Suprapubic skin (tissue), 4 donors: ENCODE measurements at regions not wholly inside any gene's neighbourhood (a gene's known extent, or its start where the extent isn't known, plus 50 kb on each side); places are given as distances from the start of the nearest gene placed in this dataset.
A peak's percentile ranks its signal among the peaks of the same experiment; 100 is the strongest.

ENCODE experiments used
- DNase-seq, 2 donors: peaks; one replicate each; pipeline ENCODE4 v3.0.0-alpha.2; 2019; ENCODE audit warnings: low spot score in 2 of 2
- H3K27ac ChIP-seq: fragments of 200-600 bp; sonication (generic); one replicate; pipeline ENCODE4 v1.5.1; 2019
- H3K27me3 ChIP-seq: fragments of 200-600 bp; sonication (generic); one replicate; pipeline ENCODE4 v1.5.1; 2019
- H3K36me3 ChIP-seq: fragments of 200-600 bp; sonication (generic); one replicate; pipeline ENCODE4 v1.5.1; 2019
- H3K4me1 ChIP-seq: fragments of 200-600 bp; sonication (generic); one replicate; pipeline ENCODE4 v1.5.1; 2019
- H3K4me3 ChIP-seq: fragments of 200-600 bp; sonication (generic); one replicate; pipeline ENCODE4 v1.5.1; 2019; ENCODE audit warnings: mild to moderate bottlenecking
- H3K9me3 ChIP-seq: fragments of 200-600 bp; sonication (generic); one replicate; pipeline ENCODE4 v1.5.1; 2019
- EP300 ChIP-seq: sonication (generic); formaldehyde crosslinking; IDR thresholded peaks from one replicate; pipeline ENCODE4 v1.6.1; 2017; ENCODE audit warnings: antibody characterized with exemption
- POLR2A ChIP-seq, 2 donors: fragments of 450-650 bp; IDR thresholded peaks; one replicate each; pipeline ENCODE4 v1.6.1; 2017; ENCODE audit warnings: antibody characterized with exemption in 2 of 2, mild to moderate bottlenecking in 2 of 2, moderate library complexity in 2 of 2
- POLR2AphosphoS5 ChIP-seq, 3 donors: sonication (generic); formaldehyde crosslinking; IDR thresholded peaks; one replicate each; pipeline ENCODE4 v1.6.1; 2017; ENCODE audit warnings: antibody characterized with exemption in 3 of 3
- WGBS: methylation state at CpG from one replicate; pipeline ENCODE4 v1.1.5; 2018; 5-methylcytosine and 5-hydroxymethylcytosine counted together
- TF ChIP-seq, protein P1 (sequence below), 2 donors: fragments of 200-600 bp in 1 of 2; fragments of 450-650 bp in 1 of 2; sonication (generic) in 1 of 2; IDR thresholded peaks; one replicate each; pipeline ENCODE4 v1.5.1; 2016 to 2019; ENCODE audit warnings: antibody characterized with exemption in 2 of 2, mild to moderate bottlenecking in 1 of 2, moderate library complexity in 1 of 2

DNA sequence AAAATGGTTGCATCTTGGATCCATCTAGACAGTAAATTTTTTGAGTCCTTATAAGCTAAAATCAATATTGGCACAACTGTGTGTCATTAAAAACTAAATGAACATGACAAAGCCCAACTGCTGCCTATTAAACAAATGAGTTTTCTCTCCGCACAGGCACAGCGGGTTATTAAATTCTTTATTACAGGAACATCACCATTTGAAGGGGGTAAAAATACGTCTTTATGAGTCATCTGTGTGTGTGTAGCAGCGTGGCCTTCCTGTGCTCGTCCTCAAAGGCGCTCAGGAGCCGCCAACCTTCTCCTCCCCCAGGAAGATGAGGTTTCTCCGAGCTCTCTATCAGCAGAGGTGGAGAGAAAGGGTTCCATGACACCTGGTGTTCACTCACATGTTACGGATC, 62.6 kb upstream of the SDK2 start:
- 77% methylated on average over 9 of the region's 9 CpGs for WGBS
- Histone ChIP-seq H3K27ac (no peak overlapping the region), H3K4me1 (no peaks in the 10 kb centered on the region), H3K9me3 (no peaks in the 10 kb centered on the region), H3K27me3 (peaks cover 30% of the 10 kb centered on the region), H3K36me3 (no peaks in the 10 kb centered on the region), H3K4me3 (no peak overlapping the region)
- no peak for DNase-seq
- no peak for TF ChIP-seq POLR2A (IDR thresholded peaks at IDR 0.05)

DNA sequence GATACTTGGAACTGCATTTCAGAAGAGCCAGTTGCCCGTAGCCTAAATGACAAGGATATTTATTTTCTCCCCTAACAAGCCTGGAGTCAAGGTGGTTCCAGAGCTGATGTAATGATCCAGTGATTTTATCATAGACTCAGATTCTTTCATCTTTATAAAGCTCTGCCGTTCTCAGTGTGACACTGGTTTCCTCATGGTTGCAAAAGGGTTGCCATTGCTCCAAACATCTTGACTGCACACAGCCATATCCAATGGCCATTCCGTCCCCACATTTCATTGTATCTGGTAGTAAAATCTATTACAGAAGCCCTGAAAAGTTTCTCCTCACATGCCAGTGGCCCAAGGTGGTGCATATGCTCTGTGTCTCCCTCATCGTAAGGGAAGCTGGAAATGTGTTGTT, 63.1 kb upstream of the SDK2 start:
- 79% methylated on average over 4 of the region's 4 CpGs for WGBS
- Histone ChIP-seq H3K36me3 (no peaks in the 10 kb centered on the region), H3K27ac (no peak overlapping the region), H3K27me3 (peaks cover 31% of the 10 kb centered on the region), H3K9me3 (no peaks in the 10 kb centered on the region), H3K4me1 (no peaks in the 10 kb centered on the region), H3K4me3 (no peak overlapping the region)
- no peak for DNase-seq
- TF ChIP-seq POLR2A (IDR thresholded peaks at IDR 0.05) (no peak), POLR2AphosphoS5 (IDR thresholded peaks at IDR 0.05) (no peak), EP300 (no peak)
- TF ChIP-seq, protein P1, sequence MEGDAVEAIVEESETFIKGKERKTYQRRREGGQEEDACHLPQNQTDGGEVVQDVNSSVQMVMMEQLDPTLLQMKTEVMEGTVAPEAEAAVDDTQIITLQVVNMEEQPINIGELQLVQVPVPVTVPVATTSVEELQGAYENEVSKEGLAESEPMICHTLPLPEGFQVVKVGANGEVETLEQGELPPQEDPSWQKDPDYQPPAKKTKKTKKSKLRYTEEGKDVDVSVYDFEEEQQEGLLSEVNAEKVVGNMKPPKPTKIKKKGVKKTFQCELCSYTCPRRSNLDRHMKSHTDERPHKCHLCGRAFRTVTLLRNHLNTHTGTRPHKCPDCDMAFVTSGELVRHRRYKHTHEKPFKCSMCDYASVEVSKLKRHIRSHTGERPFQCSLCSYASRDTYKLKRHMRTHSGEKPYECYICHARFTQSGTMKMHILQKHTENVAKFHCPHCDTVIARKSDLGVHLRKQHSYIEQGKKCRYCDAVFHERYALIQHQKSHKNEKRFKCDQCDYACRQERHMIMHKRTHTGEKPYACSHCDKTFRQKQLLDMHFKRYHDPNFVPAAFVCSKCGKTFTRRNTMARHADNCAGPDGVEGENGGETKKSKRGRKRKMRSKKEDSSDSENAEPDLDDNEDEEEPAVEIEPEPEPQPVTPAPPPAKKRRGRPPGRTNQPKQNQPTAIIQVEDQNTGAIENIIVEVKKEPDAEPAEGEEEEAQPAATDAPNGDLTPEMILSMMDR (IDR thresholded peaks at IDR 0.05): no peak

DNA sequence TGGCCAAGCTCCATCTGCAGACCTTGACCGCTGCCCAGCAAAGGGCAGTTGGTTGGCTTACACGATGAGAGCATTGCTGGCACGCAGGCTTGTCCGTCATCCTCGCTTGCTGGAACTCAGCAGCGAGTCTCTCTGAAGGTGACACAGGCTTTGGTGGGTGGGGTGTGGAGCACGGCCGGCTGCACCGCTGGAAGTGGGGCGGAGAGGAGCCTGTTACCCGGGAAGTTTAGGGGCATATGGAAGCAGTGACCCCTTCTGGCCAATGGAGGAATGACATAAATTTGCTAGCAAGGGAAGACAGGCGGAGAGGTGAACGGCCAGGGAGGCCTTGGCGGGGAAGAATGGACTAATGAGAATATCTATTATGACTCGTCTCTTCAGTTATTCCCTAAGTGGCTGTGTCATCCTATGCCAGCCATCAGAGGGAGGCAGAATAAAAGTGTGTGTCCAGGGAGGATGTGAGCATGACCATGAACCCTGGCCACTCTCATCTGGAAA, 65.9 kb upstream of the SDK2 start:
- no peak for DNase-seq
- H3K4me3 ChIP-seq: no peak overlapping the region
- no peak overlapping the region for H3K27ac ChIP-seq
- 22% methylated on average over 15 of the region's 15 CpGs for WGBS
- H3K36me3 ChIP-seq: no peaks in the 10 kb centered on the region
- peaks cover 45% of the 10 kb centered on the region for H3K27me3 ChIP-seq
- TF ChIP-seq, protein P1 (IDR thresholded peaks at IDR 0.05): peak; percentile 70 to 71
- no peak for TF ChIP-seq POLR2AphosphoS5 (IDR thresholded peaks at IDR 0.05)
- no peaks in the 10 kb centered on the region for H3K9me3 ChIP-seq
- H3K4me1 ChIP-seq: no peaks in the 10 kb centered on the region

DNA sequence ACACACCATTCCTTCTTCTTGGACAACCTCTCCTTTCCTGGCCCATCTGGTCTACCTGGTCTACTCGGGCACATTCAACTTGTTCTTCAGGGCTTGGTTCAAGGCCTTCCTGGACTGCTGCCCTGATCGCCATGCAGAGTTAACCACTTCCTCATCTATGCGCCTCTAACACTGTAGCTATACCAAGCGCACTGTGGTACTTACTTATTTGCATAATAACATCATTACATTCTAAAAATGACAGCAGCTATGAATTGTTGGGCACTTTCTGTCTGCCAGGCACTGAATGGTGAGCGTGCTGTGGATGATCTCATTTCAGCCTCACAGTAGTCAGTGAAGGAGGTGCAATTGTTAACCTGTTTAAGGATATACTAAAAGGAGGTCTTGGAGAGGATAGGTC, 66.9 kb upstream of the SDK2 start:
- Histone ChIP-seq H3K36me3 (no peaks in the 10 kb centered on the region), H3K27ac (no peak overlapping the region), H3K4me1 (no peaks in the 10 kb centered on the region), H3K9me3 (no peaks in the 10 kb centered on the region), H3K4me3 (no peak overlapping the region), H3K27me3 (peaks cover 56% of the 10 kb centered on the region)
- 69% methylated on average over 5 of the region's 5 CpGs for WGBS
- TF ChIP-seq EP300: no peak
- DNase-seq: no peak

DNA sequence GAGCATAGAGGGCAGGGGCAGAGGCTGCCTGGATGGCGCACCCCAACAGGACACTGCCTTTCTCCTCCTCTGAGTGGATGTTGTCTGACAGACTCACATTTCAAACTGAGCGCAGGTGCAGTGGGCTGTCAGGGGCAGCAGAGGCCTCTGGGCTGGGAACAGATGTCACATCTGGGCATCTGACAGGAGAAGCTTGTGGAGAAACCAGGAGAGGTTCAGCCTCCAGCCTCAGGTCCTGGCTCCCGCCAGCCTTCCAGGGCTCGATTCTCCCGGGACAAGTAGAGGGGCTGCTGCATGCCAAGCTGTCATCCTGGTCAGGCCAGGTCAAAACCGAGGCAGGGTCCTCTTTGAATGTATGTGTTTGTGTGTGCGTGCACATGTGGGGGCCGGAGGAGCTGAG, 67.7 kb upstream of the SDK2 start:
- Histone ChIP-seq H3K27ac (no peak overlapping the region), H3K36me3 (no peaks in the 10 kb centered on the region), H3K9me3 (no peaks in the 10 kb centered on the region), H3K27me3 (peaks cover 58% of the 10 kb centered on the region), H3K4me1 (no peaks in the 10 kb centered on the region), H3K4me3 (no peak overlapping the region)
- no peak for TF ChIP-seq POLR2AphosphoS5 (IDR thresholded peaks at IDR 0.05)
- no peak for TF ChIP-seq EP300
- TF ChIP-seq, protein P1 (IDR thresholded peaks at IDR 0.05): no peak
- TF ChIP-seq POLR2A (IDR thresholded peaks at IDR 0.05): no peak
- DNase-seq: no peak
- 78% methylated on average over 8 of the region's 8 CpGs for WGBS

DNA sequence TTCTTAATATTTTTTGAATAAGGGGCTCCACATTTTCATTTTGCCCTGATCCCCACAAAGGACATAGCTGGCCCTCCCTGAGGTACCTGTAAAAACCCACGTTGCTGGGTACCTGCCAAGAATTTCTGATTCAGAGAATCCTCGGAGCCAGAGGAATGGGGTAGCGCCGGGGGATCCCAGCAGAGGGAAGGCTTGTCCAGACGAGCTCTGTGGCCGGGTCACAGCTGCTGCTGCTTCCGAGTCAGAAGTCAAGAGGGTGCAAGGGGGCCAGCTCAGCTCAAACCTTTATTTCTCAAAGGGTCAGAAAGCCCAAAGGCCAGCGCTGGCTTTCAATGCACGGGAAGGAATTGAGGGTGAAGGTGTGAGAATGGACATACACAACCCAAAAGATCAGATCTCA, 68.9 kb upstream of the SDK2 start:
- Histone ChIP-seq H3K36me3 (no peaks in the 10 kb centered on the region), H3K4me3 (no peak overlapping the region), H3K4me1 (no peaks in the 10 kb centered on the region), H3K9me3 (no peaks in the 10 kb centered on the region), H3K27ac (no peak overlapping the region), H3K27me3 (peaks cover 49% of the 10 kb centered on the region)
- no peak for DNase-seq
- TF ChIP-seq POLR2A (IDR thresholded peaks at IDR 0.05) (no peak), EP300 (no peak), POLR2AphosphoS5 (IDR thresholded peaks at IDR 0.05) (no peak)
- TF ChIP-seq, protein P1 (IDR thresholded peaks at IDR 0.05): no peak
- 42% methylated on average over 9 of the region's 9 CpGs for WGBS
